ENCODE measurements at regions not wholly inside any gene's neighbourhood (a gene's known extent, or its start where the extent isn't known, plus 50 kb on each side); places are given as distances from the start of the nearest gene placed in this dataset.

DNA sequence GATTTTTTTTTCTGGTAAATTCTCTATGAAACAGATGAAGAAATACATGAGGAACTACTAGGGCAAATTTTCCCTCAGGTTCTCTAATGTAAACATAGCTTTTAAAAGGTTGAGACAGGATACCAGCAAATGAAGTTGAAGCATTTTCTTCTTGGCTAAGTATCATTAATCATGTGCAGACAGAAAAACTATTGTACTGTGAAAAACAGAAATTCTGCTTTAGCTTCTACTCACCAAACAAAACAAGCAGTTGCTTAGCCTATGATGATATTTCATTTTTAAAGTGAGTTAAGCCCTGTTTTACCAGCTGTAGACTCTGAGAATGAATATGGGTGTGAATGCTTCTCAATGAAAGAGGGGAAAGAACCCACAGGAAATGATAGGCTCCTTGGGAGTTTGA lies 358.9 kb downstream of the TRAM1L1 start:
- no peak for DNase-seq (ENCODE audit: low read depth)
- no peak for TF ChIP-seq CTCF (conservative IDR thresholded peaks at IDR 0.05; ENCODE audit: low read depth, low read length)
- H3K4me3 ChIP-seq (ENCODE audit: low read length), result no peak overlapping the region

DNA sequence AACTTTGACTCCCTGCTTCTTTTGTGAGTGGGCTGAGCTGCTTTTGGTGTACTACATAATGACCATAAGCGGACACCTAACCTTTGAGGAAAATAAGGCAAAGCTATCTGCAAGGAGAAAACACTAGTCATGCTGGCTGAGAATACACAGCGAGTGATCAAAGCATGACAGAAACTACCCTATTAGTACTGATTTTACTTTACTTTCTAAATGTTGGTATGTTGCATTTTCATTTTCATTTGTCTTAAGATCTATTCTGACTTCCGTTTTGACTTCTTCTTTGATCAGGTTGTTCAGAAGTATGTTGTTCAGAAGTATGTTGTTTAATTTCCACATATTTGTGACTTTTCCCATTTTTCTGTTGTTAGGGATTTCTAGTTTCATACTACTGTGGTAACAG lies 361.1 kb downstream of the TRAM1L1 start:
- no peak for TF ChIP-seq CTCF (conservative IDR thresholded peaks at IDR 0.05; ENCODE audit: low read depth, low read length)
- no peak overlapping the region for H3K4me3 ChIP-seq (ENCODE audit: low read length)
- no peak for DNase-seq (ENCODE audit: low read depth)

- DNase-seq (ENCODE audit: low read depth), result no peak
- no peak overlapping the region for H3K4me3 ChIP-seq (ENCODE audit: low read length)
- TF ChIP-seq CTCF (conservative IDR thresholded peaks at IDR 0.05; ENCODE audit: low read depth, low read length), result no peak
Measured at GRCh38 chr4:116705466-116705865, 379.9 kb downstream of the TRAM1L1 start.

DNA sequence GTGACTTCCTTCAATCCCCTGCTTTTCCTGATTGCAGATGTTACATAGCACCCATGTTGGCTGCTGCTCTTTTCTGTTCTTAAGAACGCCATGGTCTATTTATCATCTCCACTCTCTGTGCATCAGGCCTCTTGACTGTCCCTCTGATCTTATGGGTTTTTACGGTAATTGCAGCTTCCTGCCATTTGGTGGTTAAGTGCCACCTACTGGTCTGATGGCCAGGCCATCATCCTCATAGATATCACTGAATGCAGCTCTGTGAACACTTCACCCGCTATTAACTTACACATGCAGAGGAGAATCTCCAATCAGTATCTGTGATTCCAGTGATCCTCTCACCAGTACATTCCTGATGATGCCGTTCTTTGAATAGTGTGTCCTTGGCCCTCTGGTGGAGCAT lies 382.4 kb downstream of the TRAM1L1 start:
- no peak overlapping the region for H3K4me3 ChIP-seq (ENCODE audit: low read length)
- TF ChIP-seq CTCF (conservative IDR thresholded peaks at IDR 0.05; ENCODE audit: low read depth, low read length), result peak; percentile 32
- no peak for DNase-seq (ENCODE audit: low read depth)

DNA sequence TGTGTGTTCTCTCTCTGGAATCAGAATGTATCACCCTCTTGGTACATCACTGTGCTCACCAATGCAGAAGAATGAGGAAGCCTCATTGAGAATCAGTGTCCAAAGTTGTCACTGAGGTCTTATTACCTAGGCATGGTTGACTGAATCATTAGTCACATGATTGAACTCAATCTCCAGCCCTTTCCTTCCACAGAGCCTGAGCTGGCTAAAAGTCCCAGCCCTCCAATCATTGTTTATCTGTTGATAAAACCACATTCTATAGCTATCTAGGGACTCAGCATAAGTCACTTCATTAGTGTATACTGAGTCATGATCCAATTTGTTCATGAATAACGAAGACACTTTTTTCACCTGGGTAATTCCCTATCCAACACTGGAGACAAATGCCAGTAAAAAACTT lies 396.8 kb downstream of the TRAM1L1 start:
- DNase-seq (ENCODE audit: low read depth), result no peak
- no peak overlapping the region for H3K4me3 ChIP-seq (ENCODE audit: low read length)
- TF ChIP-seq CTCF (conservative IDR thresholded peaks at IDR 0.05; ENCODE audit: low read depth, low read length), result no peak

DNA sequence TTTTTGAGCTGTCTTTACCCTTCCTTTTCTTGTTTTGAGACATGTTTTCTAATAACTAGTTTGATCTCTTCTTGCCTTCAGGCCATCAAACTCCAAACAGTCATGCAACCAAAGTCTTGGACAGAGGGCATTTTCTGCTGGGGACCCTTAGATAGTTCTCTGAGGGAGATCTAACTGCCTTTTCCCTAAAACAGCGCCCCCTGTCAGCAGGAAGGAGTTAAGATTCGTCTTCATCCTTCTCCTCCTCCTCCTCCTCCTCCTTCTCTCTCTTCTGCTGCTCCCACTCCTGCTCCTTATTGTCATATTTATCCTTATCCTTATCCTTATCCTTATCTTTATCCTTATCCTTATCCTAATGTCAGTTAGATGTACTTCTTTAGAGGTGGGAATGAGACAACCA lies 417.2 kb downstream of the TRAM1L1 start:
- no peak for DNase-seq (ENCODE audit: low read depth)
- TF ChIP-seq CTCF (conservative IDR thresholded peaks at IDR 0.05; ENCODE audit: low read depth, low read length), result peak; percentile 29
- no peak overlapping the region for H3K4me3 ChIP-seq (ENCODE audit: low read length)

GRCh38 chr4:116665716-116666115 lies 419.7 kb downstream of the TRAM1L1 start:
- DNase-seq (ENCODE audit: low read depth), result no peak
- no peak for TF ChIP-seq CTCF (conservative IDR thresholded peaks at IDR 0.05; ENCODE audit: low read depth, low read length)
- H3K4me3 ChIP-seq (ENCODE audit: low read length), result no peak overlapping the region

All from retinal pigment epithelial cell (primary cell).